SW480 (cell line): ENCODE measurements at regions not wholly inside any gene's neighbourhood (a gene's known extent, or its start where the extent isn't known, plus 50 kb on each side); places are given as distances from the start of the nearest gene placed in this dataset.
A peak's percentile ranks its signal among the peaks of the same experiment; 100 is the strongest.

Experiments used
- DNase-seq: peaks from one replicate; pipeline ENCODE4 v3.0.0-alpha.2; 2016; ENCODE audit warnings: low spot score

- peak; percentile 71 for DNase-seq
Measured at GRCh38 chr12:132393245-132393795, 63.9 kb upstream of the GALNT9 start.

GRCh38 chr12:132392389-132393244, 63.2 kb upstream of the GALNT9 start:
- DNase-seq: no peak

DNA sequence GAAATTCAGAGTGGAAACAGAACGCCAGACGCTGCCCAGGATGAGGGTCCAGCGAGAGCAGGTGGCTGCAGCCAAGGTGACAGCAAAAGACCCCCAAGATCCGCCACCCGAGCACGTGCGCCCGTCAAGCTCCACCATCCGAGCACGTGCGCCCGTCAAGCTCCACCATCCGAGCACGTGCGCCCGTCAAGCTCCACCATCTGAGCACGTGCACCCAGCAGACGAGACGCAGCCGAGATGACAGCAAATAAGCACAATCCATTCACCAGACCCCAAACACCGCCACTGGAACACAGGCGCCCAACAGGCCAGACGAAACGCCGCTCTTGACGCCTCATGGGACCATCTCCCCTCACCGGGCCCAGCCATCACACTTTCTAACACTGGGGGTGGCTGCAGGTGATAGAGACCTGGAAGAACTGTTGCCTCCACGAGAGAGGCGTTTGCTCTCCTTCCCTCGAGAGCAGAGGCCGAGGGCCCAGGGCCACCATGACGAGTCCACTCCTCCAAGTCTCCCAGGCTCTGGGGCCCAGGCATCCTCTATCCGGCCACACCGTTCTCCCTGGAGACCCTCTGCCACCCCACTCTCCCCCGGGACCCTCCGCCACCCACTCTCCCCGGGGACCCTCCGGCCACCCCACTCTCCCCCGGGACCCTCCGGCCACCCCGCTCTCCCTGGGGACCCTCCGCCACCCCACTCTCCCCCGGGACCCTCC, 62.1 kb upstream of the GALNT9 start:
- DNase-seq: no peak

DNA sequence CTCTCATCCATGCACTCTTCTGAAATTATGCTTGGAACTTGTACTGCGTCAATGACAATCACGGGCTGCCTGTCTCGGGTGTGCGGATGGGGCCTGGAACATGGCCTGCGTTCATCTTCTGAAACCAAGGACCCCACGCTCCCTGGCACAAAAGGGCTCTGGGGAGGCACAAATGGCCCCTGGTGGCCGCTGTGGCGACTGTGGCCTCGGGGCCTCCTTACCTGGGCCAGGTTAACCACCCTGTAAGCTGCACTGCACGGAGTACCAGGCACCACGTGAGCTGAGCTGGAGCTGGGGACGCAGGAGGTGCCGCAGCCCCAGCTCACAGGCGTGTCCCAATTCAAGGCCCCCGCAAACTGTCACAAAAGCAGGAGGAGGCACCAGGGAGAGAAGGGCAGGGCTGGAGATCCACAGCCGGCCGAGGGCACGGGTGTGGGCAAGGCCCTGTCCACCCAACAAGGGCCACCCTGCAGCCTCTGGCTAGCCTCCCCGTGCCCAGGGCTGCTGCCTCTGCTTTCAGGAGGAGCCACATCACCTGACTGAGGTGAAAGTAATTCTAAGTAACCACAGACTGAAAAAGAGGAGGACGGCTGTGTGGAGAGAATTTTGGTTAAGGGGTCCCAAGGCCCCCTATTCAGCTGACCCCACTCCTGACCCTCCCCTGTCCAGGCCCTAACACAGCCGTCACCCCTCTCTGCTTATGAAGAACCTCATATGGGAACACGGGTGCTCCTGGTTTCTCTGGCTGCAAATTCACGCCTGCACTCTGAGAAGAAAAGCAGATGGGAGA, 61.1 kb upstream of the GALNT9 start:
- no peak for DNase-seq

DNA sequence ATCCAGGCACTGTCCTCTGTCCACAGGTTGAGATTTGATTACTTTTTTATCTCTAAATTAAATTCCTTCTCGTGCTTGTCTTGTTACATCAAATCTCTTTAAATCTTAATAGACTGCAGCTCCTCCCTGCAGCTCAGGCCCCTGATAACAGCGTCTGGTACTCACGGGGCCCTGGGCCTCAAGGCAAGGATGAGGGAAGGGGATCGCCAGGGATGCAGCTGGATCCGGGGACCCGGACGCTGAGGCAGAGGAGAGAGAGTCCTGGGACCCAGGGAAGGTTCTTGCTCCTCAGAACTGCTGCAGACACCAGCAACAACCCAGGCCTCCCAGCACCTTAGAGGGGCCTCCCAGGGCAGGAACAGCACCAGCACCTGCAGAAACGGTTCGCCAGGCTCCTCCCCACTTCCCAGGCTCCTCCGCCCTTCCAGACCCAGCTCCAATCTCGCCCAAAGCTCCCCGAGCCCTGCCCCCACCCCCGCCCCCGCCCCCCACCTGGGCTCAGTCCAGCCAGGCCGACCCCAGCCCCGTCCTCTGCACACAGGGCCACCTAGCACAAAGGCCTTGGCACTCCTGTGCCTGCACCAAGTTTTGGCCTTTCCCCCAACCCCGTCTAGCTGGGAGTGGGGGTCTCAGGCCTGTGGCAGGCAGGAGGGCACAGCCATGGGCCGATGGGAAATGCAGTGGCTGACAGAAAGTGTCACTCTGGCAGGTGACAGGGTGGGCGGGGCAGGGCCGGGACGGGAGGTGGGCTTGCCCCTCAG, 60.3 kb upstream of the GALNT9 start:
- no peak for DNase-seq

DNA sequence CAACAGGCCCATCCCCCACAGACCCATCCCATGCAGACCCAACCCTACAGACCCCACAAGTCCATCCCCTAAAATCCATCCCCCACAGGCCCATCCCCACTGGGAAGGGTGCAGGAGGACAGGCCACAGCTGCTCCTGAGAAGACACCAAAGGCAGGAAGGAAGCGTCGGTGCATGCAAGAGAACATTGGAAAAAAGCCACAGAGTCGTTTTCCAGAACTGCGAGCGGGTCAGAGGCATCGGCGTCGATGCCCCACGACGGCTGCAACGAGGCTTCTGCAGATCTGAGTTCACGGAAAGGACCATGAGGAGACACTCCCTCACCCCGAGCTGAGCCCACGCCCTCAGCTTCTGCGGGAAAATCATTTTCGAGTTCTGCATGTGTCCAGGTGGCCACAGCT, 59.6 kb upstream of the GALNT9 start:
- peak; percentile 26 for DNase-seq

GRCh38 chr12:132388379-132389015, 59.1 kb upstream of the GALNT9 start:
- DNase-seq: no peak

- DNase-seq: no peak
Measured at GRCh38 chr12:132386926-132387497, 57.6 kb upstream of the GALNT9 start.

GRCh38 chr12:132385923-132386751, 56.7 kb upstream of the GALNT9 start:
- no peak for DNase-seq

DNA sequence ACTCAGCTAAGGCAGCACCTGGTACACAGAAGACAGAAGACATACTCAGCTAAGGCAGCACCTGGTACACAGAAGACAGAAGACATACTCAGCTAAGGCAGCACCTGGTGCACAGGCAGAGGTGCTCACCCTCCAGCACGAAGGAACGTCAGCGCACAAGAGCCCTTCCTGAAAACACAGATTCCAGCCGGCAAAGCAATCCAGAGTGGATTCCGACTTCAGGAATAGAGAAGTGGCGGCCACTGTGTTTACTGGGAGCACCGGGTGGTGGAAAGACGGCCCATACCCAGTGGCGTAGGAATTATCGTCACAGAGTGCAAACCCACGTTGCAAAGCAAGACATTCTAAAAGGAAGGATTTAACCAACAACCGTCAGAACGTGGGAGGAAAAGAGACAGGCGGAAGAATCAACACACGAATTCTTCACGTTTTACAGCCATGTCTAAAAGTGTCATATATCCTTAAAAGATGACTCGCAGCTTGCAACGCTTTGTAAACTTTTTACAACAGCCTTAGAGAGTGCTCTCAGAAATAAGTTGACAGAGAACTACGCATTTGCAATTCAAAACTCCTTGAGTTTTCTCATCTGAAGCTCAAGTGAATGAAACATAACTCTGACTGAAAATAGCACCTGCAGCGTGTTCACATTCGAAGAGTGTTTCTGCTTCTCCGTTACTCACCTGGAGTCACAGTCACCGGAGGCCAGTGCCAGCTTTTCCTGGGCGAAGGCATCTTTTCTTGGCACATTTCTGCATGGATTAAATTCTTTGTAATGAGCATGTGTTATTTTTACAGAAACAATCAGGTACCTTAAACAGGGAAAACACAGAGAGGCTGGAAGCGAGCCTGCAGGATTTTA, 55.8 kb upstream of the GALNT9 start:
- no peak for DNase-seq

DNA sequence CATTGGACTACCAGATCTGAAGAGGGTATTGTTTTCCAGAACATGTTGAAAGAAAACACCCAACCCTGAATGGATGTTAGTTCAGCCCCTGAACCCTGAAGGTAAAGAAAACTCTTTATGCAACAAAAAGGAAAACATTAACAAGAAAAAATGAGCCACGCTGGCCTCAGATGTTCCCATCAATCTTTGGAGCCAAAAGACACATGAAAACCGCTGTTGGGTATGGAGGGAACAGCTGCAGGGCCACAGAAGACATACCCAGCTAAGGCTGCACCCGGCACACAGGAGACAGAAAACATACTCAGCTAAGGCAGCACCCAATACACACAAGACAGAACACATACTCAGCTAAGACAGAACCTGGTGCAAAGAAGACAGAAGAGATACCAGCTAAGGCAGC, 51.3 kb upstream of the GALNT9 start:
- DNase-seq: no peak

- peak; percentile 87 for DNase-seq
Measured at GRCh38 chr12:132379996-132380395, 50.6 kb upstream of the GALNT9 start.

DNA sequence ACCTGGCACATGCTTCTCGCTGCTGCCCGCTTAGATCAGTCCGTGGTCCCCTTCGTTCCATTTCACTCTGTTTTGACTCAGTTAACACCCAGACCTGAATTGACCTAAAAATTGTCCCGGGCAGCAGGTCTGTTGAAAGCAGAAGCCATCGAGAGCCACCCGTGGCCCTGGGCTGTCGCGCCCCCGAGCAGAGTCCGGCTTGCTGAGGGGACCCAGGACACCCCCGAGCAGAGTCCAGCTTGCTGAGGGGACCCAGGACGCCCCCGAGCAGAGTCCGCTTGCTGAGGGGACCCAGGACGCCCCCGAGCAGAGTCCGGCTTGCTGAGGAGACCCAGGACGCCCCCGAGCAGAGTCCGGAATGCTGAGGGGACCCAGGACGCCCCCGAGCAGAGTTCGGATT, 50.2 kb upstream of the GALNT9 start:
- no peak for DNase-seq
